ENCODE measurements at regions not wholly inside any gene's neighbourhood (a gene's known extent, or its start where the extent isn't known, plus 50 kb on each side); places are given as distances from the start of the nearest gene placed in this dataset.

DNA sequence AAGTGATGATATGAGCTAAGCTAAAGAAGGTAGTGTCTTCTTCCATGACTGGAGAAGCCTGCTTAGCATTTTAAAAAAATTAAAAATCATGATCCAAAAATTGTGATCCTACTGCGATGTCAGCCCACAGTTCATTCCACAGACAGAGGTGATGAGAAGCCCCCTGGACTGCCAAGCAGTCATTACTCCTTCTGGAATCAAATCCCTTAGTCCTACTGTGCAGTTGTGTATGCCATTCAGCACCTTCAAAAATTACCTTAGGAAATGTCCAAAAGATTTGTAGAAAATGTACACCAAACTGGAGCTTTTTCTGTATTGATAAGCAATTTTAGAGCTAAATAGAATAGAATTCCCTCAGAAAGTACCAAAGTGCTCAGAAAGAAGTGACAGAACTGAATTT, 283.5 kb upstream of the NFE2L3 start:
- H3K27me3 ChIP-seq (ENCODE audit: control insufficient read depth in 2 of 2, insufficient read depth in 2 of 2, low read length in 2 of 2): peaks cover 63 to 94% of the 10 kb centered on the region in 2 experiments
- DNase-seq (ENCODE audit: low read depth, low spot score) (no peak), FAIRE-seq (no peak)
- no peak overlapping the region for H3K4me2 ChIP-seq (ENCODE audit: insufficient read depth, low read length)
- no peaks in the 10 kb centered on the region for H4K20me1 ChIP-seq (replicated peaks; ENCODE audit: control insufficient read depth, extremely low read depth, insufficient read depth, low read length)
- no peaks in the 10 kb centered on the region for H3K36me3 ChIP-seq (ENCODE audit: control insufficient read depth in 2 of 2, extremely low read depth in 1 of 2, insufficient read depth in 2 of 2, low read length in 2 of 2)
- no peaks in the 10 kb centered on the region for H3K4me1 ChIP-seq (ENCODE audit: control insufficient read depth, extremely low read depth, insufficient read depth, low read length)
- dilution Hi-C loops (cut with MboI; ENCODE audit: extremely low pct_ligation_motif_present, low sequenced_read_pairs) (no loop called here), intact Hi-C loops (cut with micrococcal nuclease) (loop anchor here (10.0 kb wide), 1 partner anchor 796 kb away; no protein-coding TSS in a partner anchor)
- POLR2A ChIA-PET: no interaction called here
- no peak overlapping the region for H3K27ac ChIP-seq (ENCODE audit: insufficient read depth, low read depth, low read length)
- H3K79me2 ChIP-seq (ENCODE audit: control insufficient read depth, insufficient read depth, low read length): no peaks in the 10 kb centered on the region
- H3K9me1 ChIP-seq (replicated peaks; ENCODE audit: control insufficient read depth, extremely low read depth, insufficient read depth, low read length): no peaks in the 10 kb centered on the region
- no peaks in the 10 kb centered on the region for H3K9me3 ChIP-seq (replicated peaks; ENCODE audit: control insufficient read depth, insufficient read depth, low read length)
- CTCF ChIA-PET: interaction anchor here (1.2 to 1.7 kb wide), 2 partner anchors 24 to 384 kb away, joined by 3 to 5 read pairs; no protein-coding TSS in a partner anchor
- no peak overlapping the region for H3K9ac ChIP-seq (replicated peaks; ENCODE audit: extremely low read depth, insufficient read depth, low read length)
- no peak overlapping the region for H3K4me3 ChIP-seq (replicated peaks in 1 of 3; ENCODE audit: insufficient read depth in 1 of 3, low read depth in 1 of 3, low read length in 3 of 3)
- TF ChIP-seq, protein P1, sequence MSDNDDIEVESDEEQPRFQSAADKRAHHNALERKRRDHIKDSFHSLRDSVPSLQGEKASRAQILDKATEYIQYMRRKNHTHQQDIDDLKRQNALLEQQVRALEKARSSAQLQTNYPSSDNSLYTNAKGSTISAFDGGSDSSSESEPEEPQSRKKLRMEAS (IDR thresholded peaks at IDR 0.05; ENCODE audit: insufficient read depth, insufficient read length): no peak
- no TSS peak for BruUV-seq (replicated peaks)
- no peak overlapping the region for H2AFZ ChIP-seq (ENCODE audit: low read depth, low read length)

DNA sequence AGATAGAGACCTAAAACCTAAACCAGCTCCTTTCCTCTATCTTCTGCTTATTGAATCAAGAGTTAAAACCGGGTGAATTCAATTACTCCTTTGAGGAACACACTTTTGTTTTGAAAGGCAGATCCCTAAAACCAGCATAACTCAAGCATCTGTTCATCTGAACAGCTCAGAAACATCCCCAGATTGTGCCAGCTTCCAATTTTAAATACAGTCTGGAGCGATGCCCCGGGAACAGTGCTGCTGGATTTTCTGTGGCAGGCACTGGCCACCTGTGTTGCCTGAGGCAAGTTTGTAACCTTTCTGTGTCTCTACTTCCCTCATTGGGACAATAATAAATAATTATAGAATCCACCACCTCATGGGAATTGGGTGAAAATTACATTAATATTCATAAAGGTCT, 281.4 kb upstream of the NFE2L3 start:
- Histone ChIP-seq H3K36me3 (ENCODE audit: control insufficient read depth in 2 of 2, extremely low read depth in 1 of 2, insufficient read depth in 2 of 2, low read length in 2 of 2) (no peaks in the 10 kb centered on the region), H4K20me1 (replicated peaks; ENCODE audit: control insufficient read depth, extremely low read depth, insufficient read depth, low read length) (no peaks in the 10 kb centered on the region), H3K9me1 (replicated peaks; ENCODE audit: control insufficient read depth, extremely low read depth, insufficient read depth, low read length) (no peaks in the 10 kb centered on the region), H2AFZ (ENCODE audit: low read depth, low read length) (no peak overlapping the region), H3K79me2 (ENCODE audit: control insufficient read depth, insufficient read depth, low read length) (no peaks in the 10 kb centered on the region), H3K27ac (ENCODE audit: insufficient read depth, low read depth, low read length) (no peak overlapping the region), H3K4me3 (replicated peaks in 1 of 3; ENCODE audit: insufficient read depth in 1 of 3, low read depth in 1 of 3, low read length in 3 of 3) (no peak overlapping the region), H3K27me3 (ENCODE audit: control insufficient read depth in 2 of 2, insufficient read depth in 2 of 2, low read length in 2 of 2) (peaks cover 61 to 86% of the 10 kb centered on the region in 2 experiments), H3K4me1 (ENCODE audit: control insufficient read depth, extremely low read depth, insufficient read depth, low read length) (no peaks in the 10 kb centered on the region), H3K9ac (replicated peaks; ENCODE audit: extremely low read depth, insufficient read depth, low read length) (no peak overlapping the region), H3K9me3 (replicated peaks; ENCODE audit: control insufficient read depth, insufficient read depth, low read length) (no peaks in the 10 kb centered on the region), H3K4me2 (ENCODE audit: insufficient read depth, low read length) (no peak overlapping the region)
- POLR2A ChIA-PET: no interaction called here
- CTCF ChIA-PET: no interaction called here
- DNase-seq (ENCODE audit: low read depth, low spot score): no peak
- FAIRE-seq: no peak
- dilution Hi-C loops (cut with MboI; ENCODE audit: extremely low pct_ligation_motif_present, low sequenced_read_pairs) (no loop called here), intact Hi-C loops (cut with micrococcal nuclease) (no loop called here)
- TF ChIP-seq POLR2AphosphoS5 (IDR thresholded peaks at IDR 0.05; ENCODE audit: insufficient read depth, low read depth, low read length) (no peak), MYC (IDR thresholded peaks at IDR 0.05; ENCODE audit: low read depth, low read length) (no peak), JUN (IDR thresholded peaks at IDR 0.05; ENCODE audit: borderline replicate concordance, insufficient read depth, insufficient read length, low read depth) (no peak), POLR2A (IDR thresholded peaks at IDR 0.05; ENCODE audit: low read depth, low read length) (no peak), EZH2 (IDR thresholded peaks at IDR 0.05; ENCODE audit: borderline replicate concordance, low read depth, low read length, severe bottlenecking) (no peak), GATA2 (IDR thresholded peaks at IDR 0.05; ENCODE audit: insufficient read depth, insufficient read length, low read depth, low read length) (no peak), FOS (IDR thresholded peaks at IDR 0.05; ENCODE audit: borderline replicate concordance, insufficient read depth, low read length) (no peak)
- TF ChIP-seq, protein P1 (IDR thresholded peaks at IDR 0.05; ENCODE audit: insufficient read depth, insufficient read length): no peak
- TF ChIP-seq, protein P2, sequence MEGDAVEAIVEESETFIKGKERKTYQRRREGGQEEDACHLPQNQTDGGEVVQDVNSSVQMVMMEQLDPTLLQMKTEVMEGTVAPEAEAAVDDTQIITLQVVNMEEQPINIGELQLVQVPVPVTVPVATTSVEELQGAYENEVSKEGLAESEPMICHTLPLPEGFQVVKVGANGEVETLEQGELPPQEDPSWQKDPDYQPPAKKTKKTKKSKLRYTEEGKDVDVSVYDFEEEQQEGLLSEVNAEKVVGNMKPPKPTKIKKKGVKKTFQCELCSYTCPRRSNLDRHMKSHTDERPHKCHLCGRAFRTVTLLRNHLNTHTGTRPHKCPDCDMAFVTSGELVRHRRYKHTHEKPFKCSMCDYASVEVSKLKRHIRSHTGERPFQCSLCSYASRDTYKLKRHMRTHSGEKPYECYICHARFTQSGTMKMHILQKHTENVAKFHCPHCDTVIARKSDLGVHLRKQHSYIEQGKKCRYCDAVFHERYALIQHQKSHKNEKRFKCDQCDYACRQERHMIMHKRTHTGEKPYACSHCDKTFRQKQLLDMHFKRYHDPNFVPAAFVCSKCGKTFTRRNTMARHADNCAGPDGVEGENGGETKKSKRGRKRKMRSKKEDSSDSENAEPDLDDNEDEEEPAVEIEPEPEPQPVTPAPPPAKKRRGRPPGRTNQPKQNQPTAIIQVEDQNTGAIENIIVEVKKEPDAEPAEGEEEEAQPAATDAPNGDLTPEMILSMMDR (IDR thresholded peaks at IDR 0.05; ENCODE audit: extremely low read depth in 1 of 2, insufficient read depth in 1 of 2, low read depth in 1 of 2, low read length in 2 of 2): no peak
- no TSS peak for BruUV-seq (replicated peaks)
